PC-9 (cell line): ENCODE measurements at regions not wholly inside any gene's neighbourhood (a gene's known extent, or its start where the extent isn't known, plus 50 kb on each side); places are given as distances from the start of the nearest gene placed in this dataset.

Source experiments
- BruUV-seq: library from RNA; stranded (reverse); fragments of 400-500 nt; replicated peaks from 2 replicates; lab custom pipeline; 2021; lab: Mats Ljungman, UMichigan
- CTCF ChIA-PET: fragments of 300-600 bp; sonication (Branson Sonifier 250); formaldehyde crosslinking; loops from one replicate; lab custom pipeline; 2022; ENCODE audit warnings: antibody characterized with exemption; lab: Charles Lee
- POLR2A ChIA-PET: fragments of 300-600 bp; sonication (Branson Sonifier 250); formaldehyde crosslinking; loops from one replicate; lab custom pipeline; 2022; ENCODE audit warnings: antibody characterized with exemption; ENCODE audit not compliant: unreplicated experiment; lab: Charles Lee
- DNase-seq, 2 experiments: peaks; one replicate each; pipeline versions ENCODE4 v3.0.0 to v3.0.0-alpha.2; 2015 to 2022; ENCODE audit warnings: mixed read lengths in 1 of 2
- H2AFZ ChIP-seq: fragments of 200-600 bp; sonication (generic); 2 replicates; pipeline ENCODE4 v1.8.1; 2017; ENCODE audit warnings: antibody characterized with exemption
- H3F3A ChIP-seq: fragments of 200-600 bp; sonication (generic); 2 replicates; pipeline ENCODE4 v1.8.1; 2017; ENCODE audit warnings: antibody characterized with exemption, mild to moderate bottlenecking, low read depth; ENCODE audit not compliant: insufficient read depth
- H3K27ac ChIP-seq: fragments of 200-600 bp; sonication (generic); 2 replicates; pipeline ENCODE4 v1.6.1; 2016; ENCODE audit warnings: mixed run types
- H3K27me3 ChIP-seq: fragments of 200-600 bp; sonication (generic); 2 replicates; pipeline ENCODE4 v1.6.1; 2016; ENCODE audit warnings: low read depth, mixed run types; ENCODE audit not compliant: insufficient read depth
- H3K36me3 ChIP-seq: fragments of 200-600 bp; sonication (generic); 2 replicates; pipeline ENCODE4 v1.6.1; 2016; ENCODE audit warnings: low read depth, mixed run types
- H3K4me1 ChIP-seq: fragments of 200-600 bp; sonication (generic); replicated peaks from 2 replicates; pipeline ENCODE4 v1.6.1; 2016; ENCODE audit warnings: mixed run types; ENCODE audit not compliant: insufficient read depth
- H3K4me2 ChIP-seq: fragments of 200-600 bp; sonication (generic); 2 replicates; pipeline ENCODE4 v1.6.1; 2017; ENCODE audit warnings: mixed run types
- H3K4me3 ChIP-seq: fragments of 200-600 bp; sonication (generic); 2 replicates; pipeline ENCODE4 v1.6.1; 2016; ENCODE audit warnings: mixed run types
- H3K79me2 ChIP-seq: fragments of 200-600 bp; sonication (generic); 2 replicates; pipeline ENCODE4 v1.6.1; 2017; ENCODE audit warnings: low read depth, mixed run types
- H3K9me2 ChIP-seq: fragments of 200-600 bp; sonication (generic); 2 replicates; pipeline ENCODE4 v1.8.1; 2017; ENCODE audit warnings: mild to moderate bottlenecking; ENCODE audit not compliant: insufficient read depth
- H3K9me3 ChIP-seq: fragments of 200-600 bp; sonication (generic); 2 replicates; pipeline ENCODE4 v1.8.1; 2016; ENCODE audit warnings: low read depth; ENCODE audit not compliant: insufficient read depth
- H4K20me1 ChIP-seq: fragments of 200-600 bp; sonication (generic); 2 replicates; pipeline ENCODE4 v1.8.1; 2017; ENCODE audit not compliant: insufficient read depth
- EZH2 ChIP-seq: fragments of 200-600 bp; sonication (generic); IDR thresholded peaks from 2 replicates; pipeline ENCODE4 v1.8.0; 2017; ENCODE audit warnings: antibody characterized with exemption, low read depth
- intact Hi-C: fragments of 100-400 bp; cut with micrococcal nuclease; formaldehyde crosslinking; loops from one replicate; pipeline ENCODE4 v1.10.0; 2022; ENCODE audit not compliant: unreplicated experiment
- TF ChIP-seq, protein P1 (sequence below): fragments of 200-600 bp; sonication (generic); conservative IDR thresholded peaks from 2 replicates; pipeline ENCODE4 v1.6.1; 2017; ENCODE audit warnings: mixed run types, antibody characterized with exemption, mild to moderate bottlenecking, moderate library complexity

DNA sequence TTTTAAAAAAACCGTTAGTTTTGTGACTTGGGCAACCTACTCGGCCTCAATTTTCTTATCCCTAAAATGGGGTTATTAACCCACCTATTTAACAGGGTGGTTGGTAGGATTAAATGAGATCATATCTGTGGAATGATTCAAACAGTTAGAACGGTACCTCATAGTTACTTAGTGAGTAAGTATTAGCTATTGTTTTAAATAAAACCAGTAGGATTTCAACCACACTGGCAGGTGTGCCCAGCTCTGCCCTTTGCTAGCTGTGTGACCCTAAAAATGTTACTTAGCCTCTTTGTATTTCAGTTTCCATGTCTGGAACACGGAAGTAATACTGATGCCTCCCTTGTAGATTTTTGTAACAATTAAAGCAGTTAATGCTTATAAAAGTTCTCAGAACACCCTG, 225.8 kb upstream of the SPRY1 start:
- no peak for DNase-seq
- Histone ChIP-seq H4K20me1 (no peaks in the 10 kb centered on the region), H3K9me3 (no peaks in the 10 kb centered on the region), H3K27me3 (no peaks in the 10 kb centered on the region), H3K4me2 (no peak overlapping the region), H3K36me3 (no peaks in the 10 kb centered on the region), H3K27ac (no peak overlapping the region), H3K4me1 (no peaks in the 10 kb centered on the region), H3K4me3 (no peak overlapping the region), H3K79me2 (no peaks in the 10 kb centered on the region), H3K9me2 (no peaks in the 10 kb centered on the region), H3F3A (no peaks in the 10 kb centered on the region), H2AFZ (no peak overlapping the region)
- POLR2A ChIA-PET, result no interaction called here
- intact Hi-C loops, result no loop called here
- CTCF ChIA-PET, result no interaction called here
- TF ChIP-seq EZH2, result no peak
- TF ChIP-seq, protein P1, sequence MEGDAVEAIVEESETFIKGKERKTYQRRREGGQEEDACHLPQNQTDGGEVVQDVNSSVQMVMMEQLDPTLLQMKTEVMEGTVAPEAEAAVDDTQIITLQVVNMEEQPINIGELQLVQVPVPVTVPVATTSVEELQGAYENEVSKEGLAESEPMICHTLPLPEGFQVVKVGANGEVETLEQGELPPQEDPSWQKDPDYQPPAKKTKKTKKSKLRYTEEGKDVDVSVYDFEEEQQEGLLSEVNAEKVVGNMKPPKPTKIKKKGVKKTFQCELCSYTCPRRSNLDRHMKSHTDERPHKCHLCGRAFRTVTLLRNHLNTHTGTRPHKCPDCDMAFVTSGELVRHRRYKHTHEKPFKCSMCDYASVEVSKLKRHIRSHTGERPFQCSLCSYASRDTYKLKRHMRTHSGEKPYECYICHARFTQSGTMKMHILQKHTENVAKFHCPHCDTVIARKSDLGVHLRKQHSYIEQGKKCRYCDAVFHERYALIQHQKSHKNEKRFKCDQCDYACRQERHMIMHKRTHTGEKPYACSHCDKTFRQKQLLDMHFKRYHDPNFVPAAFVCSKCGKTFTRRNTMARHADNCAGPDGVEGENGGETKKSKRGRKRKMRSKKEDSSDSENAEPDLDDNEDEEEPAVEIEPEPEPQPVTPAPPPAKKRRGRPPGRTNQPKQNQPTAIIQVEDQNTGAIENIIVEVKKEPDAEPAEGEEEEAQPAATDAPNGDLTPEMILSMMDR, result no peak
- no TSS peak for BruUV-seq

DNA sequence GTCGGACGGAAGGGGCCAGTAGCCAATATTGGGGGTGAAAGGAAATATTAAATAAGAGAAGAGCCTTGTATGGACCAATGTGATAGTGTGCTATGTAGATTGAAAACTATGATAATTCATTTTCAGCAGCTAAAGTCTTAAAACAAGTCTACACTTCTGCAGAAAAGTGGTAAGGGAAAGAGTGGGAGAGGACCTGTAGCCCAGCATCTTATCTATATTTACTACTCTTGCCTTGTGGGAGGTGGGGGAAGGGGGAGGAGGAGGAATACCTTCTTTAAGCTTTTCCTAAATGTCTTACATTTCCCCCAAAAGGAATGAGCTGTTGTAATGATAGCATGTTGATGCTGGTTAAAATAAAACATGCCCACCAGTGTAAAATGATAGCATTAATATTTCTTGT, 220.0 kb upstream of the SPRY1 start:
- H2AFZ ChIP-seq, result no peak overlapping the region
- no peak for DNase-seq
- no peaks in the 10 kb centered on the region for H3F3A ChIP-seq
- no peak overlapping the region for H3K4me3 ChIP-seq
- ChIA-PET POLR2A (no interaction called here), CTCF (no interaction called here)
- intact Hi-C loops, result no loop called here
- no peaks in the 10 kb centered on the region for H3K9me2 ChIP-seq
- no peaks in the 10 kb centered on the region for H3K9me3 ChIP-seq
- no peaks in the 10 kb centered on the region for H3K4me1 ChIP-seq
- no peaks in the 10 kb centered on the region for H3K36me3 ChIP-seq
- TF ChIP-seq EZH2, result no peak
- TF ChIP-seq, protein P1, result no peak
- H4K20me1 ChIP-seq, result no peaks in the 10 kb centered on the region
- H3K27me3 ChIP-seq, result no peaks in the 10 kb centered on the region
- H3K27ac ChIP-seq, result no peak overlapping the region
- no TSS peak for BruUV-seq
- H3K79me2 ChIP-seq, result no peaks in the 10 kb centered on the region
- no peak overlapping the region for H3K4me2 ChIP-seq

DNA sequence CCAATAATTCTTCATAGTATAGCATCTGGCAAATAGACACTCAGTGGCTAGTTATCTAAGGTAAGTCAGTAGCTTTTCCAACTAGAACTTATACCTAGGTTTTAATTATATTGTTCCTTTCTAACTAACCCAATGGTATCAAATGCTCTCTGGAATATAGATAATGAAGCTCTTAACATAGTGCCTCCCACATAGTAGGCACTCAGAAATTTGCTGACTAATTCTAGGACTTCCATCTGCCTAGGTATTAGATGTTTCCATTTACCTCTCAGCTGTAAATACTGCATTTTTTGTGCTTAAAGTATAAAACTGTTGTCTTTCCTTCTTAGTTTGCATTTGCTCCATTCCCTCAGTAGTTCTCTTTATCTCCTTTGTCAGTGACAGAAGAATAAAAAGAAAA, 214.3 kb upstream of the SPRY1 start:
- Histone ChIP-seq H3K9me3 (no peaks in the 10 kb centered on the region), H2AFZ (no peak overlapping the region), H3K4me1 (no peaks in the 10 kb centered on the region), H3K4me3 (no peak overlapping the region), H3K9me2 (no peaks in the 10 kb centered on the region), H4K20me1 (no peaks in the 10 kb centered on the region), H3K4me2 (no peak overlapping the region), H3K36me3 (no peaks in the 10 kb centered on the region), H3K27ac (no peak overlapping the region), H3F3A (no peaks in the 10 kb centered on the region), H3K27me3 (no peaks in the 10 kb centered on the region), H3K79me2 (no peaks in the 10 kb centered on the region)
- intact Hi-C loops, result no loop called here
- DNase-seq, result peak in 1 of 2 experiments; percentile 13
- TF ChIP-seq, protein P1, result no peak
- ChIA-PET CTCF (no interaction called here), POLR2A (no interaction called here)
- no TSS peak for BruUV-seq
